Mammary epithelial cell (primary cell): ENCODE measurements at regions not wholly inside any gene's neighbourhood (a gene's known extent, or its start where the extent isn't known, plus 50 kb on each side); places are given as distances from the start of the nearest gene placed in this dataset.

Experiments used
- EZH2 ChIP-seq: IDR thresholded peaks from 2 replicates; pipeline ENCODE4 v1.6.1; 2012; ENCODE audit warnings: low read length, inconsistent platforms, borderline replicate concordance
- TF ChIP-seq, protein P1 (sequence below), 2 donors: IDR thresholded peaks in 1 of 2; conservative IDR thresholded peaks in 1 of 2; 2 replicates each; pipeline ENCODE4 v1.5.1; 2011 to 2012; ENCODE audit warnings: inconsistent platforms in 2 of 2, low read length in 2 of 2, mild to moderate bottlenecking in 2 of 2, control low read depth in 1 of 2, low read depth in 1 of 2; ENCODE audit not compliant: insufficient read depth in 1 of 2; ENCODE audit errors: extremely low read depth in 1 of 2

DNA sequence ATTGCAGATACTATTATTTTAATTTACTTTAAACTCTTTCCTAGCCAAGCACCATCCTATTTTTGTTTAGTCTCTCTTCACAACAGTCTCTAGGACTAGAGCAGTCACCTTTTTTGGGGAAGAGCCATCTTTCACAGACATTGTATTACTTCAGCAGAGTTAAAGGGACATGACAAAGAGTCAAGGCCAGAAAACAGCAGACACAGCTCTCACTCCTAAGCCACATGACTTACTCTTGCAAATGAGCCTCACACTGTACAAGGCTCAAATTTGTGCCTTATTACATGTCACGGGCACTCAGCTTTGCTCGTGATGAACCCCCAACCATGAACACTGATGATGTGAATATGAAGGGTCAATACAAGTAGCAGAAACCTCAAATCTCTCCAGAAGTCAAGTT lies 104.3 kb downstream of the ZNF608 start:
- TF ChIP-seq, protein P1, sequence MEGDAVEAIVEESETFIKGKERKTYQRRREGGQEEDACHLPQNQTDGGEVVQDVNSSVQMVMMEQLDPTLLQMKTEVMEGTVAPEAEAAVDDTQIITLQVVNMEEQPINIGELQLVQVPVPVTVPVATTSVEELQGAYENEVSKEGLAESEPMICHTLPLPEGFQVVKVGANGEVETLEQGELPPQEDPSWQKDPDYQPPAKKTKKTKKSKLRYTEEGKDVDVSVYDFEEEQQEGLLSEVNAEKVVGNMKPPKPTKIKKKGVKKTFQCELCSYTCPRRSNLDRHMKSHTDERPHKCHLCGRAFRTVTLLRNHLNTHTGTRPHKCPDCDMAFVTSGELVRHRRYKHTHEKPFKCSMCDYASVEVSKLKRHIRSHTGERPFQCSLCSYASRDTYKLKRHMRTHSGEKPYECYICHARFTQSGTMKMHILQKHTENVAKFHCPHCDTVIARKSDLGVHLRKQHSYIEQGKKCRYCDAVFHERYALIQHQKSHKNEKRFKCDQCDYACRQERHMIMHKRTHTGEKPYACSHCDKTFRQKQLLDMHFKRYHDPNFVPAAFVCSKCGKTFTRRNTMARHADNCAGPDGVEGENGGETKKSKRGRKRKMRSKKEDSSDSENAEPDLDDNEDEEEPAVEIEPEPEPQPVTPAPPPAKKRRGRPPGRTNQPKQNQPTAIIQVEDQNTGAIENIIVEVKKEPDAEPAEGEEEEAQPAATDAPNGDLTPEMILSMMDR (conservative IDR thresholded peaks at IDR 0.05 in 1 of 2, IDR thresholded peaks at IDR 0.05 in 1 of 2; ENCODE audit: extremely low read depth in 1 of 2, insufficient read depth in 1 of 2, low read depth in 1 of 2, low read length in 2 of 2) = no peak
- TF ChIP-seq EZH2 = no peak
